A549 (cell line): ENCODE measurements at regions not wholly inside any gene's neighbourhood (a gene's known extent, or its start where the extent isn't known, plus 50 kb on each side); places are given as distances from the start of the nearest gene placed in this dataset.
A peak's percentile ranks its signal among the peaks of the same experiment; 100 is the strongest.

Experiments
- ATAC-seq, 2 experiments: fragments of 200-7000 bp in 1 of 2; fragments of >200 bp in 1 of 2; cut with Nextera tagmentation in 1 of 2; cut with Tn5 transposase in 1 of 2; 3 replicates each; pipeline versions ENCODE4 v1.8.0 to v1.9.1; 2018 to 2020; ENCODE audit warnings: mild to moderate bottlenecking in 1 of 2, moderate library complexity in 1 of 2
- CTCF ChIA-PET: fragments of 300-600 bp; sonication (Branson Sonifier 250); formaldehyde crosslinking; extraction: SDS; loops from one replicate; lab custom pipeline; 2021; ENCODE audit warnings: antibody characterized with exemption, inconsistent platforms; lab: Yijun Ruan, JAX
- POLR2A ChIA-PET: fragments of 350-600 bp; formaldehyde crosslinking; extraction: SDS; loops from one replicate; lab custom pipeline; 2021; ENCODE audit warnings: antibody characterized with exemption, inconsistent platforms; lab: Yijun Ruan, JAX
- DNase-seq, 2 experiments: peaks; one replicate each; pipeline versions ENCODE4 v3.0.0 to v3.0.0-alpha.2; 2011 to 2016; ENCODE audit warnings: low read depth in 1 of 2, low spot score in 1 of 2
- FAIRE-seq: peaks from 2 replicates; lab custom pipeline; 2011; peaks lifted over from hg19 to GRCh38; lab: Jason Lieb, UNC
- H3K27ac ChIP-seq, 2 experiments: fragments of >200 bp; sonication (Bioruptor Twin); formaldehyde crosslinking; 3 replicates each; pipeline ENCODE4 v1.5.1; 2016 to 2017
- H3K4me1 ChIP-seq: fragments of >200 bp; sonication (Bioruptor Twin); formaldehyde crosslinking; 3 replicates; pipeline ENCODE4 v1.6.1; 2016
- H3K4me2 ChIP-seq: fragments of >200 bp; sonication (Bioruptor Twin); formaldehyde crosslinking; 3 replicates; pipeline ENCODE4 v1.6.1; 2016
- H3K4me3 ChIP-seq: fragments of >200 bp; sonication (Bioruptor Twin); formaldehyde crosslinking; 3 replicates; pipeline ENCODE4 v1.5.1; 2016
- H3K9me3 ChIP-seq: fragments of >200 bp; sonication (Bioruptor Twin); formaldehyde crosslinking; 3 replicates; pipeline ENCODE4 v1.6.1; 2016
- CBX2 ChIP-seq: fragments of 200-600 bp; sonication (generic); IDR thresholded peaks from 2 replicates; pipeline ENCODE4 v1.6.1; 2016; ENCODE audit warnings: low read depth, mild to moderate bottlenecking, borderline replicate concordance
- CHD4 ChIP-seq: fragments of 200-600 bp; sonication (generic); IDR thresholded peaks from 2 replicates; pipeline ENCODE4 v1.6.1; 2016; ENCODE audit warnings: antibody characterized with exemption, mild to moderate bottlenecking, borderline replicate concordance
- E2F6 ChIP-seq: IDR thresholded peaks from 2 replicates; pipeline ENCODE4 v1.6.1; 2012; ENCODE audit warnings: low read depth, borderline replicate concordance
- EHF ChIP-seq: fragments of 250-450 bp; sonication (Bioruptor Pico); IDR thresholded peaks from 2 replicates; pipeline ENCODE4 v1.5.0; 2020; ENCODE audit warnings: mild to moderate bottlenecking
- ESRRA ChIP-seq: fragments of 150-350 bp; IDR thresholded peaks from 2 replicates; pipeline ENCODE4 v1.6.1; 2014; ENCODE audit warnings: mild to moderate bottlenecking, low read length, borderline replicate concordance
- HES2 ChIP-seq: fragments of >200 bp; sonication (Bioruptor Twin); formaldehyde crosslinking; IDR thresholded peaks from 2 replicates; pipeline ENCODE4 v1.6.1; 2016
- HMGXB4 ChIP-seq: fragments of 250-450 bp; sonication (Bioruptor Pico); IDR thresholded peaks from 2 replicates; pipeline ENCODE4 v1.5.0; 2021; ENCODE audit warnings: mild to moderate bottlenecking, moderate library complexity, borderline replicate concordance
- HOXB13 ChIP-seq: fragments of 250-450 bp; sonication (Bioruptor Pico); IDR thresholded peaks from 2 replicates; pipeline ENCODE4 v1.5.0; 2020; ENCODE audit warnings: low read depth, mild to moderate bottlenecking, moderate library complexity
- HOXB5 ChIP-seq: fragments of 250-450 bp; sonication (Bioruptor Pico); IDR thresholded peaks from 2 replicates; pipeline ENCODE4 v1.5.0; 2020; ENCODE audit warnings: mild to moderate bottlenecking, moderate library complexity
- KDM5A ChIP-seq: fragments of 200-600 bp; sonication (generic); IDR thresholded peaks from 2 replicates; pipeline ENCODE4 v1.6.1; 2016; ENCODE audit warnings: antibody characterized with exemption, mild to moderate bottlenecking
- MAX ChIP-seq: IDR thresholded peaks from 2 replicates; pipeline ENCODE4 v1.6.1; 2012
- NR3C1 ChIP-seq: fragments of >200 bp; sonication (Bioruptor Twin); formaldehyde crosslinking; IDR thresholded peaks from 3 replicates; pipeline ENCODE4 v1.6.1; 2017
- POLR2A ChIP-seq: IDR thresholded peaks from 2 replicates; pipeline ENCODE4 v1.6.1; 2012; ENCODE audit warnings: mild to moderate bottlenecking, low read length
- POLR2AphosphoS2 ChIP-seq: conservative IDR thresholded peaks from 2 replicates; pipeline ENCODE4 v1.6.1; 2012; ENCODE audit warnings: low read length, improper control_type of control experiment, inconsistent platforms
- RARB ChIP-seq: fragments of 250-450 bp; sonication (Bioruptor Pico); IDR thresholded peaks from 2 replicates; pipeline ENCODE4 v1.8.0; 2021; ENCODE audit warnings: mild to moderate bottlenecking, moderate library complexity
- RCOR1 ChIP-seq: fragments of 150-350 bp; IDR thresholded peaks from 2 replicates; pipeline ENCODE4 v1.6.1; 2014; ENCODE audit warnings: antibody characterized with exemption, low read length, low read depth
- RNF2 ChIP-seq: fragments of 200-600 bp; sonication (generic); IDR thresholded peaks from 2 replicates; pipeline ENCODE4 v1.6.1; 2016; ENCODE audit warnings: low read depth, mild to moderate bottlenecking, antibody characterized with exemption, moderate library complexity, borderline replicate concordance
- ZC3H11A ChIP-seq: fragments of 450-650 bp; IDR thresholded peaks from 2 replicates; pipeline ENCODE4 v1.6.1; 2014; ENCODE audit warnings: antibody characterized with exemption, mild to moderate bottlenecking
- ZSCAN20 ChIP-seq: fragments of 250-450 bp; sonication (Bioruptor Pico); IDR thresholded peaks from 2 replicates; pipeline ENCODE4 v1.8.0; 2022; ENCODE audit warnings: mild to moderate bottlenecking, moderate library complexity
- WGBS: methylation state at CpG from one replicate; pipeline ENCODE4 v1.1.6; 2017; ENCODE audit errors: missing lambda C conversion rate; 5-methylcytosine and 5-hydroxymethylcytosine counted together

- TF ChIP-seq NR3C1 (no peak), ESRRA (no peak), EHF (CRISPR knock-in tag) (no peak), RNF2 (no peak), MAX (no peak)
- 51% methylated on average over 5 of the region's 5 CpGs for WGBS
- H3K9me3 ChIP-seq, result no peaks in the 10 kb centered on the region
- no peak for FAIRE-seq
- peaks cover 8% of the 10 kb centered on the region; the same call in 1 of the 3 replicates for H3K4me1 ChIP-seq
- no peak overlapping the region for H3K4me3 ChIP-seq
- CTCF ChIA-PET, result interaction anchor here (0.5 kb wide), 1 partner anchor 1094 kb away, joined by 3 read pairs; no protein-coding TSS in a partner anchor
- no peak overlapping the region for H3K4me2 ChIP-seq
- DNase-seq, result no peak
- 0 out of 6 replicates have a peak overlapping the region, but pooled peaks of 1 of the 2 experiments have one; percentile 9 for H3K27ac ChIP-seq
- ATAC-seq, result peak; percentile 36 to 43; a peak in 1 of 6 replicates
- POLR2A ChIA-PET, result no interaction called here
Measured at GRCh38 chr13:40190641-40191100, 475.8 kb downstream of the FOXO1 start.

GRCh38 chr13:40191186-40191980 lies 475.1 kb downstream of the FOXO1 start:
- Histone ChIP-seq H3K4me2 (no peak overlapping the region), H3K27ac (no peak overlapping the region), H3K9me3 (no peaks in the 10 kb centered on the region), H3K4me3 (no peak overlapping the region), H3K4me1 (peaks cover 8% of the 10 kb centered on the region; the same call in 1 of the 3 replicates)
- ATAC-seq (no peak), FAIRE-seq (no peak), DNase-seq (no peak)
- CTCF ChIA-PET, result no interaction called here
- no peak for TF ChIP-seq RCOR1
- TF ChIP-seq KDM5A, result no peak
- no peak for TF ChIP-seq CBX2
- TF ChIP-seq CHD4, result no peak
- POLR2A ChIA-PET, result no interaction called here
- WGBS, result 83% methylated on average over 7 of the region's 7 CpGs

- Histone ChIP-seq H3K4me1 (peaks cover 8% of the 10 kb centered on the region; the same call in 1 of the 3 replicates), H3K4me3 (no peak overlapping the region), H3K27ac (no peak overlapping the region), H3K9me3 (no peaks in the 10 kb centered on the region), H3K4me2 (no peak overlapping the region)
- ChIA-PET CTCF (interaction anchor here (0.6 kb wide), 2 partner anchors 8 to 15 kb away, joined by 3 read pairs; no protein-coding TSS in a partner anchor), POLR2A (no interaction called here)
- FAIRE-seq, result no peak
- WGBS, result 86% methylated on average over 3 of the region's 5 CpGs
- TF ChIP-seq ZSCAN20 (CRISPR knock-in tag), result no peak
- TF ChIP-seq ZC3H11A, result no peak
- TF ChIP-seq HOXB13 (CRISPR knock-in tag), result no peak
- no peak for DNase-seq
- ATAC-seq, result no peak
Measured at GRCh38 chr13:40192452-40192851, 474.0 kb downstream of the FOXO1 start.

GRCh38 chr13:40192858-40193257 lies 473.6 kb downstream of the FOXO1 start:
- H3K4me2 ChIP-seq, result no peak overlapping the region
- FAIRE-seq (no peak), ATAC-seq (no peak), DNase-seq (no peak)
- TF ChIP-seq HES2, result no peak
- TF ChIP-seq HMGXB4, result no peak
- no peak for TF ChIP-seq RARB (CRISPR knock-in tag)
- no peak for TF ChIP-seq ZSCAN20 (CRISPR knock-in tag)
- no peak for TF ChIP-seq POLR2AphosphoS2
- no peak for TF ChIP-seq POLR2A
- TF ChIP-seq E2F6, result no peak
- no peak for TF ChIP-seq HOXB5 (CRISPR knock-in tag)
- ChIA-PET POLR2A (no interaction called here), CTCF (interaction anchor here (0.6 to 0.9 kb wide), 3 partner anchors 8 to 250 kb away, joined by 3 read pairs; no protein-coding TSS in a partner anchor)
- peaks cover 8% of the 10 kb centered on the region; the same call in 1 of the 3 replicates for H3K4me1 ChIP-seq
- 53% methylated on average over 6 of the region's 7 CpGs for WGBS
- no peak overlapping the region for H3K4me3 ChIP-seq
- no peak overlapping the region for H3K27ac ChIP-seq
- no peaks in the 10 kb centered on the region for H3K9me3 ChIP-seq
